ENCODE measurements at regions not wholly inside any gene's neighbourhood (a gene's known extent, or its start where the extent isn't known, plus 50 kb on each side); places are given as distances from the start of the nearest gene placed in this dataset.

- Mint-ChIP-seq H3K27me3 (ENCODE audit: low read depth) (no peaks in the 10 kb centered on the region), H3K4me3 (no peak overlapping the region), H3K9me3 (peaks cover 5 to 7% of the 10 kb centered on the region in 2 experiments), H3K4me1 (peaks cover 43 to 50% of the 10 kb centered on the region in 2 experiments), H3K27ac (peak overlapping the region; percentile 0 to 70 (median 32); a peak in 4 of 7 replicates), H3K36me3 (ENCODE audit: insufficient read depth in 1 of 3, low read depth in 3 of 3) (peaks cover 2 to 11% (median 5%) of the 10 kb centered on the region in 3 experiments; a peak in 4 of 7 replicates)
- Histone ChIP-seq H4K8ac (replicated peaks; ENCODE audit: insufficient read length, low read depth, low read length) (no peak overlapping the region), H2BK15ac (ENCODE audit: low read depth, low read length) (no peak overlapping the region), H4K5ac (ENCODE audit: insufficient read length, low read depth, low read length) (no peak overlapping the region), H2BK20ac (ENCODE audit: low read depth, low read length, poor library complexity, severe bottlenecking) (no peak overlapping the region), H3K9ac (ENCODE audit: extremely low read depth, insufficient read length, low read length) (no peak overlapping the region), H4K20me1 (ENCODE audit: control insufficient read depth, insufficient read depth, insufficient read length) (no peaks in the 10 kb centered on the region), H3K4me2 (ENCODE audit: insufficient read depth, insufficient read length, low read length) (no peak overlapping the region), H3K4me1 (ENCODE audit: insufficient read depth, low read length) (peaks cover 14% of the 10 kb centered on the region; the same call in 1 of the 2 replicates), H3K79me1 (ENCODE audit: insufficient read depth, low read depth, low read length, poor library complexity, severe bottlenecking) (no peaks in the 10 kb centered on the region), H2BK12ac (ENCODE audit: insufficient read length, low read depth, low read length) (no peak overlapping the region), H2BK120ac (ENCODE audit: low read depth, low read length, poor library complexity, severe bottlenecking) (no peak overlapping the region), H2AFZ (ENCODE audit: low read length) (no peak overlapping the region), H3K4ac (ENCODE audit: low read depth, low read length) (no peak overlapping the region), H4K91ac (ENCODE audit: insufficient read length, low read depth, low read length) (no peak overlapping the region), H3K27me3 (ENCODE audit: insufficient read depth, low read length) (no peaks in the 10 kb centered on the region), H3K27ac (ENCODE audit: insufficient read length, low read depth, low read length) (peak overlapping the region; percentile 82), H3K9me3 (ENCODE audit: control insufficient read depth, low read depth, low read length) (no peaks in the 10 kb centered on the region), H3T11ph (ENCODE audit: low read length) (no peak overlapping the region), H3K56ac (ENCODE audit: insufficient read length, low read depth, low read length) (no peak overlapping the region), H3K23ac (ENCODE audit: insufficient read length, low read depth, low read length) (no peak overlapping the region), H2AK5ac (ENCODE audit: insufficient read length, low read length) (no peak overlapping the region), H3K14ac (ENCODE audit: insufficient read depth, low read length) (no peak overlapping the region), H3K23me2 (ENCODE audit: insufficient read length, low read depth, low read length, poor library complexity, severe bottlenecking) (no peaks in the 10 kb centered on the region), H2BK5ac (ENCODE audit: insufficient read length, low read length) (no peak overlapping the region), H3K18ac (ENCODE audit: insufficient read length, low read depth, low read length) (no peak overlapping the region), H3K79me2 (ENCODE audit: insufficient read depth, low read length) (no peaks in the 10 kb centered on the region; the same call in 1 of the 2 replicates)
- DNase-seq = peak; percentile 41
- no peak for TF ChIP-seq CTCF (conservative IDR thresholded peaks at IDR 0.05)
- no CpG with 5 or more reads among the region's 3 CpGs for WGBS (ENCODE audit: extremely low coverage, insufficient read length, low lambda C conversion rate)
Observed at GRCh38 chr11:88043149-88043548, 132.1 kb downstream of the RAB38 start.

Measured in H9 (cell line).